Keratinocyte (primary cell): ENCODE measurements at regions not wholly inside any gene's neighbourhood (a gene's known extent, or its start where the extent isn't known, plus 50 kb on each side); places are given as distances from the start of the nearest gene placed in this dataset.

Source experiments
- CTCF ChIP-seq, 3 experiments: IDR thresholded peaks in 1 of 3; conservative IDR thresholded peaks in 1 of 3; optimal IDR thresholded peaks in 1 of 3; 2 replicates in 2 of 3; 3 replicates in 1 of 3; pipeline versions ENCODE3 to v1.5.1; 2011; ENCODE audit warnings: low read length in 3 of 3, mild to moderate bottlenecking in 3 of 3, moderate library complexity in 2 of 3, control low read depth in 1 of 3, inconsistent platforms in 1 of 3; ENCODE audit not compliant: insufficient read depth in 2 of 3; ENCODE audit errors: extremely low read depth in 1 of 3
- EZH2 ChIP-seq: IDR thresholded peaks from one replicate; pipeline ENCODE4 v1.6.1; 2012; ENCODE audit warnings: inconsistent platforms, mild to moderate bottlenecking, low read length, moderate library complexity

- TF ChIP-seq CTCF (optimal IDR thresholded peaks at IDR 0.05 in 1 of 3, IDR thresholded peaks at IDR 0.05 in 1 of 3, conservative IDR thresholded peaks at IDR 0.05 in 1 of 3; ENCODE audit: extremely low read depth in 1 of 3, insufficient read depth in 2 of 3, low read length in 3 of 3) (no peak), EZH2 (no peak)
These were observed 227.8 kb downstream of the LACC1 start for GRCh38 chr13:44107357-44108121.
